ENCODE measurements at regions not wholly inside any gene's neighbourhood (a gene's known extent, or its start where the extent isn't known, plus 50 kb on each side); places are given as distances from the start of the nearest gene placed in this dataset.

DNA sequence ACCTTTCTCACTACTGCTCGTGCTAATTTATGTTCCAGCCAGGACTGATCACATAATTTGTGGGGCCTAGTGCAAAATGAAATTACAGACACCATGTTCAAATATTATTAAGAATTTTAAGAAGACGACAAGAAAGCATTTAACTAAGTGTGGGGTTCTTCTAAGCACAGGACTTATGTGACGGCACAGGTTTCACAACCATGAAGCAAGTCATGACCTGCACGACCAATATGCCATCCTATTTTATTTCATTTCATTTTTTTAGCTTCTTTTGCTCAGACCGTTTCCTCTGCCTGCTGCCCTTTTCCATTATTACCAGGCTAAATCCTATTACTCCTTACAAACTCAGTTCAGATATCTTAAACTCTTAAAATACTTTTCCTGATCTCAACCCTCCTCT is 462.5 kb downstream of the AASDHPPT start:
- no peaks in the 10 kb centered on the region for H3K27me3 ChIP-seq (ENCODE audit: insufficient read depth, low read length)
- no peaks in the 10 kb centered on the region for H3K4me1 ChIP-seq (ENCODE audit: insufficient read depth, low read length)
- H3K9me3 ChIP-seq (ENCODE audit: low read depth, low read length): no peaks in the 10 kb centered on the region
- no peak overlapping the region for H3K4me3 ChIP-seq (ENCODE audit: insufficient read depth, low read length)
- H3K27ac ChIP-seq (ENCODE audit: low read depth, low read length): no peak overlapping the region
- H2AFZ ChIP-seq (ENCODE audit: low read length): no peak overlapping the region
- no peaks in the 10 kb centered on the region for H3K79me2 ChIP-seq (ENCODE audit: insufficient read depth, low read length)
- no peak overlapping the region for H3K4me2 ChIP-seq (ENCODE audit: insufficient read depth, low read length)
- no peak for TF ChIP-seq CTCF (IDR thresholded peaks at IDR 0.05; ENCODE audit: extremely low read depth, low read depth, low read length)
- no peak for DNase-seq (ENCODE audit: insufficient read length, low spot score, missing footprints)
- H4K20me1 ChIP-seq (ENCODE audit: insufficient read depth, low read length): no peaks in the 10 kb centered on the region
- no peaks in the 10 kb centered on the region for H3K36me3 ChIP-seq (ENCODE audit: insufficient read depth, low read length)

DNA sequence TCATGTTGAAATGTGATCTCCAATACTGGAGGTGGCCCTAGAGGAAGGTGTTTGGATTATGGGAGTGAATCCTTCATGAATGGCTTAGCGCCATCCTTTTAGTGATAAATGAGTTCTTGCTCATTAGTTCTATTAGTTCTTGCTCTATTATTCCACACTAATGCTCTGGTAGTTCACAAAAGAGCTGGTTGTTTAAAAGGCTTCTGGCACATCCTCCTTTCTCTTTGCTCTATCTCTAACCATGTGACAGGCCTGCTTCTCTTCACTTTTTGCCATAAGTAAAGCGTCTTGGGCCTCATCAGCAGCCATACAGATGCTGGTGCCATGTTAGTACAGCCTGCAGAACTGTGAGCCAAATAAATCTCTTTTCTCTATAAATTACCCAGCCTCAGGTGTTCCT is 469.9 kb downstream of the GUCY1A2 start:
- Histone ChIP-seq H3K79me2 (ENCODE audit: insufficient read depth, low read length) (no peaks in the 10 kb centered on the region), H3K4me2 (ENCODE audit: insufficient read depth, low read length) (no peak overlapping the region), H3K9me3 (ENCODE audit: low read depth, low read length) (peaks cover 3% of the 10 kb centered on the region), H3K4me1 (ENCODE audit: insufficient read depth, low read length) (no peaks in the 10 kb centered on the region), H2AFZ (ENCODE audit: low read length) (no peak overlapping the region), H3K4me3 (ENCODE audit: insufficient read depth, low read length) (no peak overlapping the region), H3K27ac (ENCODE audit: low read depth, low read length) (no peak overlapping the region), H3K27me3 (ENCODE audit: insufficient read depth, low read length) (no peaks in the 10 kb centered on the region), H3K36me3 (ENCODE audit: insufficient read depth, low read length) (no peaks in the 10 kb centered on the region), H4K20me1 (ENCODE audit: insufficient read depth, low read length) (no peaks in the 10 kb centered on the region)
- TF ChIP-seq CTCF (IDR thresholded peaks at IDR 0.05; ENCODE audit: extremely low read depth, low read depth, low read length): no peak
- no peak for DNase-seq (ENCODE audit: insufficient read length, low spot score, missing footprints)

DNA sequence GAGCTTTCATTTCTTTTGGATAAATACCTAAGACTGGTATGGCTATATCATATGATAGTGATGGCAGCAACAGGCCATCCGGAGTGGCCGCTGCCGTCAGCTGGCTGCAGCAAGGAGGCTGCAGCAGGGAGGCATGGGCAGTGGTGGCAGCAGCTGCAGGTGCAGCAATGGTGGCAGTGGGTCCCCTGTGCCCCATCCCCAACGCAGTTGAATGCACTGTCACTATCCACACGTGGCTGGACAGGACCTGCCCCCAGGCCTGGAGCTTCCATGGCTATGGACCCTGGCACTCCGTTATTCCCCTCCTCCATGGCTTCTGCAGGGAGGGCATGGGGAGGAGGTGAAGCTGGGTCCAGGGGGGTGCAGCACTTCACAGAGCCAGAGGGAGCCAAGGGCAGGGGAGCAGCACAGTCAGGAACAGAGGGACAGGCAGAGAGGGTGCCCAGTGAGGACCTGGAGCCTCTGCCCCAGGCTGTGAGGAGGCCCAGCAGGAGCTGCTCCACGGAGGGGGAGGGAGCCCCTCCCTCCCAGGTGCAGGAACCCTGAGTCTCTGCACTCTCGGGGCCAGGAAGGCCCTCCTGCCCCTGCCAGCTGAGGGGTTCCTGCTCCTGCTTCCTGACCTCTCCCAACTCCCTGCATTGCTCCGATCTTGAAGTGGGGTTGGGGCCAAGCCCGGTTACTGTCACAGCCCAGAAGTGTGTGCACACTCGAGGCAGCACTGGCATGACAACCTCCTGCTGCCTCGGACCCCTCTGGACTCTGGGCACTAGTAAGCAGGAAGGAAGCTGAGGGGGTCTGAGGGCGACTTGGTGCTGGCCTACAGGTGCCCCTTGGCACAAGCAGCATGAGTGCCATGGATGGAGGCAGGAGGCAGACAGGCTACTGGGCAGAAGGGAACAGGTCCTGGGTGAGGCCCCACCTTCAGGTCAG is 466.3 kb downstream of the GUCY1A2 start:
- Histone ChIP-seq H4K20me1 (ENCODE audit: insufficient read depth, low read length) (no peaks in the 10 kb centered on the region), H3K79me2 (ENCODE audit: insufficient read depth, low read length) (no peaks in the 10 kb centered on the region), H3K4me3 (ENCODE audit: insufficient read depth, low read length) (no peak overlapping the region), H3K4me2 (ENCODE audit: insufficient read depth, low read length) (no peak overlapping the region), H3K36me3 (ENCODE audit: insufficient read depth, low read length) (no peaks in the 10 kb centered on the region), H3K27me3 (ENCODE audit: insufficient read depth, low read length) (no peaks in the 10 kb centered on the region), H3K27ac (ENCODE audit: low read depth, low read length) (no peak overlapping the region), H2AFZ (ENCODE audit: low read length) (no peak overlapping the region), H3K4me1 (ENCODE audit: insufficient read depth, low read length) (no peaks in the 10 kb centered on the region), H3K9me3 (ENCODE audit: low read depth, low read length) (peaks cover 3% of the 10 kb centered on the region)
- peak; percentile 10 for DNase-seq (ENCODE audit: insufficient read length, low spot score, missing footprints)
- TF ChIP-seq CTCF (IDR thresholded peaks at IDR 0.05; ENCODE audit: extremely low read depth, low read depth, low read length): no peak

GRCh38 chr11:106552694-106553203 is 465.5 kb downstream of the GUCY1A2 start:
- H3K79me2 ChIP-seq (ENCODE audit: insufficient read depth, low read length): no peaks in the 10 kb centered on the region
- H3K27ac ChIP-seq (ENCODE audit: low read depth, low read length): no peak overlapping the region
- H3K4me3 ChIP-seq (ENCODE audit: insufficient read depth, low read length): no peak overlapping the region
- no peak for DNase-seq (ENCODE audit: insufficient read length, low spot score, missing footprints)
- no peak for TF ChIP-seq CTCF (IDR thresholded peaks at IDR 0.05; ENCODE audit: extremely low read depth, low read depth, low read length)
- H2AFZ ChIP-seq (ENCODE audit: low read length): no peak overlapping the region
- H3K4me1 ChIP-seq (ENCODE audit: insufficient read depth, low read length): no peaks in the 10 kb centered on the region
- H4K20me1 ChIP-seq (ENCODE audit: insufficient read depth, low read length): no peaks in the 10 kb centered on the region
- peaks cover 3% of the 10 kb centered on the region for H3K9me3 ChIP-seq (ENCODE audit: low read depth, low read length)
- H3K36me3 ChIP-seq (ENCODE audit: insufficient read depth, low read length): no peaks in the 10 kb centered on the region
- H3K4me2 ChIP-seq (ENCODE audit: insufficient read depth, low read length): no peak overlapping the region
- H3K27me3 ChIP-seq (ENCODE audit: insufficient read depth, low read length): no peaks in the 10 kb centered on the region

All from osteoblast (primary cell).